HCT116 (cell line): ENCODE measurements at regions not wholly inside any gene's neighbourhood (a gene's known extent, or its start where the extent isn't known, plus 50 kb on each side); places are given as distances from the start of the nearest gene placed in this dataset.

Experiments
- ATAC-seq: fragments of 200-7000 bp; cut with Tn5 transposase; 2 replicates; pipeline ENCODE4 v1.9.1; 2020; ENCODE audit warnings: mild to moderate bottlenecking, moderate library complexity
- BruUV-seq: library from RNA; stranded (reverse); fragments of 400-500 nt; replicated peaks from 2 replicates; lab custom pipeline; 2021; lab: Mats Ljungman, UMichigan
- CTCF ChIA-PET: fragments of 300-600 bp; sonication (Branson Sonifier 250); formaldehyde crosslinking; loops from one replicate; lab custom pipeline; 2021; ENCODE audit warnings: antibody characterized with exemption; lab: Charles Lee
- POLR2A ChIA-PET: fragments of 300-600, 350-600 bp; sonication (Branson Sonifier 250); formaldehyde crosslinking; loops from one replicate; lab custom pipeline; 2021; ENCODE audit warnings: antibody characterized with exemption; lab: Charles Lee
- RAD21 ChIA-PET, 2 experiments: fragments of 300-600 bp; sonication (Branson Sonifier 250); formaldehyde crosslinking; loops; one replicate each; lab custom pipeline; 2023; ENCODE audit warnings: low total read pairs in 2 of 2; ENCODE audit not compliant: uncharacterized antibody in 2 of 2, unreplicated experiment in 2 of 2, low non-redundant PET in 1 of 2; lab: Charles Lee
- DNase-seq: peaks from one replicate; pipeline ENCODE4 v3.0.0-alpha.2; 2010; ENCODE audit warnings: low read depth, low spot score
- H2AFZ ChIP-seq: fragments of 200-600 bp; shearing (Covaris generic), sonication (generic); 2 replicates; pipeline ENCODE4 v1.6.1; 2017; ENCODE audit warnings: low read depth, mixed run types, mixed read lengths, antibody characterized with exemption, low read length; ENCODE audit not compliant: poor library complexity, severe bottlenecking
- H3K27ac ChIP-seq: 2 replicates; pipeline ENCODE4 v1.5.1; 2012; ENCODE audit warnings: low read depth, low read length
- H3K27me3 ChIP-seq: fragments of 200-600 bp; sonication (generic); 2 replicates; pipeline ENCODE4 v1.6.1; 2016; ENCODE audit warnings: mixed run types, low read length, mixed read lengths; ENCODE audit not compliant: insufficient read depth
- H3K36me3 ChIP-seq, 2 experiments: fragments of 200-500 bp in 1 of 2; fragments of 200-600 bp in 1 of 2; sonication (Bioruptor generic) in 1 of 2; sonication (generic) in 1 of 2; 2 replicates each; pipeline versions ENCODE4 v1.5.1 to v1.6.1; 2014 to 2016; ENCODE audit warnings: low read length in 2 of 2, inconsistent platforms in 1 of 2, mixed read lengths in 1 of 2, mixed run types in 1 of 2; ENCODE audit not compliant: insufficient read depth in 2 of 2, control insufficient read depth in 1 of 2
- H3K4me1 ChIP-seq, 2 experiments: fragments of 200-600 bp in 1 of 2; sonication (generic) in 1 of 2; 2 replicates each; pipeline versions ENCODE4 v1.5.1 to v1.6.1; 2012 to 2017; ENCODE audit warnings: low read length in 2 of 2, inconsistent platforms in 1 of 2, mild to moderate bottlenecking in 1 of 2, mixed read lengths in 1 of 2, mixed run types in 1 of 2, moderate library complexity in 1 of 2; ENCODE audit not compliant: insufficient read depth in 2 of 2, control insufficient read depth in 1 of 2
- H3K4me2 ChIP-seq: fragments of 200-600 bp; sonication (generic); 2 replicates; pipeline ENCODE4 v1.6.1; 2017; ENCODE audit warnings: mixed run types, low read length, mixed read lengths
- H3K4me3 ChIP-seq, 2 experiments: fragments of 200-600 bp in 1 of 2; sonication (generic) in 1 of 2; replicated peaks in 1 of 2; 2 replicates each; pipeline ENCODE4 v1.5.1; 2011 to 2016; ENCODE audit warnings: low read length in 2 of 2, control low read depth in 1 of 2, low read depth in 1 of 2, mild to moderate bottlenecking in 1 of 2, mixed read lengths in 1 of 2, mixed run types in 1 of 2
- H3K79me2 ChIP-seq: fragments of 200-600 bp; sonication (generic); 2 replicates; pipeline ENCODE4 v1.6.1; 2017; ENCODE audit warnings: mild to moderate bottlenecking, mixed run types, low read length, moderate library complexity, mixed read lengths; ENCODE audit not compliant: insufficient read depth
- H3K9ac ChIP-seq: fragments of 200-600 bp; sonication (generic); 2 replicates; pipeline ENCODE4 v1.6.1; 2016; ENCODE audit warnings: low read length, mixed read lengths
- H3K9me2 ChIP-seq: fragments of 200-600 bp; sonication (generic), shearing (Covaris generic); 2 replicates; pipeline ENCODE4 v1.6.1; 2017; ENCODE audit warnings: mixed run types, mild to moderate bottlenecking, moderate library complexity; ENCODE audit not compliant: insufficient read depth
- H3K9me3 ChIP-seq, 2 experiments: fragments of 200-500 bp in 1 of 2; fragments of 200-600 bp in 1 of 2; sonication (Bioruptor generic) in 1 of 2; sonication (generic) in 1 of 2; 2 replicates each; pipeline ENCODE4 v1.6.1; 2014 to 2017; ENCODE audit warnings: low read length in 2 of 2, mixed read lengths in 2 of 2, inconsistent platforms in 1 of 2, low read depth in 1 of 2, mild to moderate bottlenecking in 1 of 2, mixed run types in 1 of 2, moderate library complexity in 1 of 2; ENCODE audit not compliant: control insufficient read depth in 1 of 2, insufficient read depth in 1 of 2
- H4K20me1 ChIP-seq: fragments of 200-600 bp; sonication (generic), shearing (Covaris generic); 2 replicates; pipeline ENCODE4 v1.6.1; 2017; ENCODE audit warnings: mixed run types, mild to moderate bottlenecking, moderate library complexity; ENCODE audit not compliant: insufficient read depth
- CBX3 ChIP-seq: IDR thresholded peaks from 2 replicates; pipeline ENCODE4 v1.6.1; 2012; ENCODE audit warnings: low read depth
- CEBPB ChIP-seq: IDR thresholded peaks from 2 replicates; pipeline ENCODE4 v1.6.1; 2012; ENCODE audit warnings: low read depth
- EGR1 ChIP-seq: IDR thresholded peaks from 2 replicates; pipeline ENCODE4 v1.6.1; 2012; ENCODE audit warnings: low read depth
- ELF1 ChIP-seq: IDR thresholded peaks from 2 replicates; pipeline ENCODE4 v1.6.1; 2012; ENCODE audit warnings: low read depth, borderline replicate concordance
- EZH2 ChIP-seq: fragments of 200-600 bp; sonication (generic); IDR thresholded peaks from 2 replicates; pipeline ENCODE4 v1.6.1; 2017; ENCODE audit warnings: antibody characterized with exemption, mixed run types
- EZH2phosphoT487 ChIP-seq: fragments of 200-600 bp; IDR thresholded peaks from 2 replicates; pipeline ENCODE4 v1.6.1; 2018; ENCODE audit warnings: antibody characterized with exemption, borderline replicate concordance
- FOSL1 ChIP-seq: IDR thresholded peaks from 2 replicates; pipeline ENCODE4 v1.6.1; 2012; ENCODE audit warnings: low read depth
- JUND ChIP-seq: IDR thresholded peaks from 2 replicates; pipeline ENCODE4 v1.6.1; 2012
- POLR2A ChIP-seq: IDR thresholded peaks from 2 replicates; pipeline ENCODE4 v1.7.0; 2011; ENCODE audit warnings: borderline replicate concordance; ENCODE audit not compliant: insufficient read depth, insufficient read length; ENCODE audit errors: extremely low read depth
- RAD21 ChIP-seq: IDR thresholded peaks from 2 replicates; pipeline ENCODE4 v1.6.1; 2012; ENCODE audit warnings: low read depth, mild to moderate bottlenecking
- SP1 ChIP-seq: IDR thresholded peaks from 2 replicates; pipeline ENCODE4 v1.6.1; 2012; ENCODE audit warnings: low read depth
- SRF ChIP-seq: IDR thresholded peaks from 2 replicates; pipeline ENCODE4 v1.6.1; 2012; ENCODE audit warnings: low read depth
- YY1 ChIP-seq: IDR thresholded peaks from 2 replicates; pipeline ENCODE4 v1.6.1; 2011; ENCODE audit warnings: low read length, low read depth, moderate library complexity, mild to moderate bottlenecking; ENCODE audit not compliant: insufficient replicate concordance; ENCODE audit errors: extremely low read depth
- ZBTB33 ChIP-seq: IDR thresholded peaks from 2 replicates; pipeline ENCODE4 v1.6.1; 2011; ENCODE audit warnings: mild to moderate bottlenecking, low read length, moderate library complexity; ENCODE audit not compliant: insufficient replicate concordance; ENCODE audit errors: extremely low read depth
- ZFX ChIP-seq: fragments of 450-650 bp; IDR thresholded peaks from 2 replicates; pipeline ENCODE4 v1.6.1; 2017
- intact Hi-C: fragments of 100-400 bp; cut with micrococcal nuclease; formaldehyde crosslinking; loops from 2 replicates; pipeline ENCODE4 v1.10.0; 2022
- TF ChIP-seq, protein P1 (sequence below): IDR thresholded peaks from 2 replicates; pipeline ENCODE4 v1.6.1; 2012; ENCODE audit warnings: low read depth

- Histone ChIP-seq H3K9ac (no peak overlapping the region), H3K27ac (no peak overlapping the region), H3K4me3 (no peak overlapping the region), H4K20me1 (no peaks in the 10 kb centered on the region), H3K9me2 (no peaks in the 10 kb centered on the region), H3K4me1 (peaks cover 12% of the 10 kb centered on the region in 2 experiments), H3K4me2 (peak overlapping the region; percentile 0; the same call in 1 of the 2 replicates), H3K9me3 (no peaks in the 10 kb centered on the region), H3K36me3 (no peaks in the 10 kb centered on the region), H3K27me3 (no peaks in the 10 kb centered on the region), H3K79me2 (no peaks in the 10 kb centered on the region), H2AFZ (no peak overlapping the region)
- ChIA-PET CTCF (no interaction called here), POLR2A (no interaction called here), RAD21 (no interaction called here)
- no TSS peak for BruUV-seq
- DNase-seq (no peak), ATAC-seq (no peak)
- intact Hi-C loops: no loop called here
- TF ChIP-seq CEBPB (0 out of 2 replicates have a peak, but pooled peaks have one; percentile 31), SP1 (no peak), JUND (peak; percentile 30; the same call in 1 of the 2 replicates)
These were observed 96.6 kb upstream of the MAN1A1 start for GRCh38 chr6:119446115-119446554.

DNA sequence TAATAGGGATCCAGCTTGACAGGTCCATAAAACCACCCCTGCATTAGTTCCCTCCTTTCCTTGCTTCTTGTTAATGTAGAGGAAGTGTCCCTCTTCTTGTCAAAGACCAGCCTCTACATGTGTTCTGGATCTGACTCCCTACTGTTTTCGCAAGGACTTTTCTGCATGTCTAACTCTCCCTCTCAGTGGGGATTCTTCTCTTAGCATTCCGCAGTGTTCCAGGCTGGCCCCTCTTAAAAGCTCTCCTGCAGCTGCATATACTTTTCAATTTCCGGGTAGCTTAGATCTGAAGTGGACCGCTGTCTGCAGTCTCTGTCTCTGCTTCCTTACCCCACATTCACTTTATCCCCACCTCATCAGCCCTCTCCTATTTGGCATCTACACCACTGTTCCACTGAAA is 96.1 kb upstream of the MAN1A1 start:
- CTCF ChIA-PET: no interaction called here
- POLR2A ChIA-PET: no interaction called here
- Histone ChIP-seq H3K4me3 (no peak overlapping the region), H2AFZ (no peak overlapping the region), H3K9ac (no peak overlapping the region), H3K4me2 (peak overlapping the region; percentile 0; the same call in 1 of the 2 replicates), H3K27me3 (no peaks in the 10 kb centered on the region), H3K9me2 (no peaks in the 10 kb centered on the region), H3K4me1 (peaks cover 12% of the 10 kb centered on the region in 2 experiments), H3K79me2 (no peaks in the 10 kb centered on the region), H3K9me3 (no peaks in the 10 kb centered on the region), H3K36me3 (no peaks in the 10 kb centered on the region), H4K20me1 (no peaks in the 10 kb centered on the region), H3K27ac (no peak overlapping the region)
- DNase-seq (no peak), ATAC-seq (no peak)
- RAD21 ChIA-PET: no interaction called here
- TF ChIP-seq ZBTB33 (no peak), CBX3 (no peak), RAD21 (no peak), YY1 (no peak), FOSL1 (no peak), EZH2 (no peak), ZFX (no peak), POLR2A (no peak), JUND (no peak), SRF (no peak), SP1 (no peak), EZH2phosphoT487 (no peak), ELF1 (no peak), EGR1 (no peak)
- TF ChIP-seq, protein P1, sequence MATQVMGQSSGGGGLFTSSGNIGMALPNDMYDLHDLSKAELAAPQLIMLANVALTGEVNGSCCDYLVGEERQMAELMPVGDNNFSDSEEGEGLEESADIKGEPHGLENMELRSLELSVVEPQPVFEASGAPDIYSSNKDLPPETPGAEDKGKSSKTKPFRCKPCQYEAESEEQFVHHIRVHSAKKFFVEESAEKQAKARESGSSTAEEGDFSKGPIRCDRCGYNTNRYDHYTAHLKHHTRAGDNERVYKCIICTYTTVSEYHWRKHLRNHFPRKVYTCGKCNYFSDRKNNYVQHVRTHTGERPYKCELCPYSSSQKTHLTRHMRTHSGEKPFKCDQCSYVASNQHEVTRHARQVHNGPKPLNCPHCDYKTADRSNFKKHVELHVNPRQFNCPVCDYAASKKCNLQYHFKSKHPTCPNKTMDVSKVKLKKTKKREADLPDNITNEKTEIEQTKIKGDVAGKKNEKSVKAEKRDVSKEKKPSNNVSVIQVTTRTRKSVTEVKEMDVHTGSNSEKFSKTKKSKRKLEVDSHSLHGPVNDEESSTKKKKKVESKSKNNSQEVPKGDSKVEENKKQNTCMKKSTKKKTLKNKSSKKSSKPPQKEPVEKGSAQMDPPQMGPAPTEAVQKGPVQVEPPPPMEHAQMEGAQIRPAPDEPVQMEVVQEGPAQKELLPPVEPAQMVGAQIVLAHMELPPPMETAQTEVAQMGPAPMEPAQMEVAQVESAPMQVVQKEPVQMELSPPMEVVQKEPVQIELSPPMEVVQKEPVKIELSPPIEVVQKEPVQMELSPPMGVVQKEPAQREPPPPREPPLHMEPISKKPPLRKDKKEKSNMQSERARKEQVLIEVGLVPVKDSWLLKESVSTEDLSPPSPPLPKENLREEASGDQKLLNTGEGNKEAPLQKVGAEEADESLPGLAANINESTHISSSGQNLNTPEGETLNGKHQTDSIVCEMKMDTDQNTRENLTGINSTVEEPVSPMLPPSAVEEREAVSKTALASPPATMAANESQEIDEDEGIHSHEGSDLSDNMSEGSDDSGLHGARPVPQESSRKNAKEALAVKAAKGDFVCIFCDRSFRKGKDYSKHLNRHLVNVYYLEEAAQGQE: no peak
- intact Hi-C loops: no loop called here
- no TSS peak for BruUV-seq
